H9 (cell line): ENCODE measurements at regions not wholly inside any gene's neighbourhood (a gene's known extent, or its start where the extent isn't known, plus 50 kb on each side); places are given as distances from the start of the nearest gene placed in this dataset.

ENCODE experiments used
- DNase-seq: peaks from one replicate; pipeline ENCODE4 v3.0.0-alpha.2; 2017
- H2AFZ ChIP-seq: one replicate; pipeline ENCODE4 v1.6.1; 2013; ENCODE audit warnings: mild to moderate bottlenecking, low read length, control low read depth, moderate library complexity
- H2AK5ac ChIP-seq: 2 replicates; pipeline ENCODE4 v1.6.1; 2013; ENCODE audit warnings: low read length, control low read depth, mixed read lengths; ENCODE audit not compliant: insufficient read length
- H2BK120ac ChIP-seq: one replicate; pipeline ENCODE4 v1.6.1; 2013; ENCODE audit warnings: low read depth, mild to moderate bottlenecking, low read length, control low read depth, inconsistent platforms; ENCODE audit not compliant: poor library complexity, severe bottlenecking
- H2BK12ac ChIP-seq: 2 replicates; pipeline ENCODE4 v1.6.1; 2013; ENCODE audit warnings: low read length, control low read depth, mixed read lengths, low read depth; ENCODE audit not compliant: insufficient read length
- H2BK15ac ChIP-seq: 2 replicates; pipeline ENCODE4 v1.6.1; 2013; ENCODE audit warnings: low read depth, low read length, control low read depth
- H2BK20ac ChIP-seq: one replicate; pipeline ENCODE4 v1.6.1; 2013; ENCODE audit warnings: low read depth, mild to moderate bottlenecking, low read length, control low read depth, inconsistent platforms; ENCODE audit not compliant: poor library complexity, severe bottlenecking
- H2BK5ac ChIP-seq: 2 replicates; pipeline ENCODE4 v1.6.1; 2013; ENCODE audit warnings: low read length, control low read depth, mixed read lengths; ENCODE audit not compliant: insufficient read length
- H3K14ac ChIP-seq: 2 replicates; pipeline ENCODE4 v1.6.1; 2013; ENCODE audit warnings: low read length, control low read depth; ENCODE audit not compliant: insufficient read depth
- H3K18ac ChIP-seq: 2 replicates; pipeline ENCODE4 v1.6.1; 2013; ENCODE audit warnings: low read depth, mild to moderate bottlenecking, mixed read lengths, low read length, control low read depth; ENCODE audit not compliant: insufficient read length
- H3K23ac ChIP-seq: 2 replicates; pipeline ENCODE4 v1.6.1; 2013; ENCODE audit warnings: low read length, control low read depth, mixed read lengths, low read depth; ENCODE audit not compliant: insufficient read length
- H3K23me2 ChIP-seq: 2 replicates; pipeline ENCODE4 v1.6.1; 2013; ENCODE audit warnings: low read depth, mild to moderate bottlenecking, mixed read lengths, low read length, control low read depth; ENCODE audit not compliant: insufficient read length, poor library complexity, severe bottlenecking
- H3K27ac ChIP-seq: 2 replicates; pipeline ENCODE4 v1.5.1; 2013; ENCODE audit warnings: low read length, control low read depth, mixed read lengths, low read depth; ENCODE audit not compliant: insufficient read length
- H3K27me3 ChIP-seq: 2 replicates; pipeline ENCODE4 v1.6.1; 2013; ENCODE audit warnings: low read length, control low read depth, inconsistent platforms; ENCODE audit not compliant: insufficient read depth
- H3K4ac ChIP-seq: 2 replicates; pipeline ENCODE4 v1.6.1; 2013; ENCODE audit warnings: low read depth, mild to moderate bottlenecking, control low read depth, inconsistent platforms, low read length, moderate library complexity
- H3K4me1 ChIP-seq: 2 replicates; pipeline ENCODE4 v1.6.1; 2013; ENCODE audit warnings: low read length, control low read depth, inconsistent platforms; ENCODE audit not compliant: insufficient read depth
- H3K4me2 ChIP-seq: 2 replicates; pipeline ENCODE4 v1.6.1; 2013; ENCODE audit warnings: low read length, control low read depth, mixed read lengths; ENCODE audit not compliant: insufficient read length, insufficient read depth
- H3K56ac ChIP-seq: 2 replicates; pipeline ENCODE4 v1.6.1; 2013; ENCODE audit warnings: low read depth, mild to moderate bottlenecking, mixed read lengths, low read length, control low read depth; ENCODE audit not compliant: insufficient read length
- H3K79me1 ChIP-seq: 2 replicates; pipeline ENCODE4 v1.6.1; 2013; ENCODE audit warnings: low read depth, mild to moderate bottlenecking, moderate library complexity, low read length, control low read depth, inconsistent platforms; ENCODE audit not compliant: insufficient read depth, poor library complexity, severe bottlenecking
- H3K79me2 ChIP-seq: 2 replicates; pipeline ENCODE4 v1.6.1; 2013; ENCODE audit warnings: low read length, control low read depth, inconsistent platforms; ENCODE audit not compliant: insufficient read depth
- H3K9ac ChIP-seq: 2 replicates; pipeline ENCODE4 v1.6.1; 2013; ENCODE audit warnings: low read length, control low read depth, mixed read lengths; ENCODE audit not compliant: insufficient read length; ENCODE audit errors: extremely low read depth
- H3K9me3 ChIP-seq: one replicate; pipeline ENCODE4 v1.6.1; 2013; ENCODE audit warnings: low read depth, low read length, inconsistent platforms; ENCODE audit not compliant: control insufficient read depth
- H3T11ph ChIP-seq: one replicate; pipeline ENCODE4 v1.6.1; 2013; ENCODE audit warnings: mild to moderate bottlenecking, low read length, control low read depth, inconsistent platforms
- H4K20me1 ChIP-seq: one replicate; pipeline ENCODE4 v1.6.1; 2013; ENCODE audit not compliant: control insufficient read depth, insufficient read length, insufficient read depth
- H4K5ac ChIP-seq: 2 replicates; pipeline ENCODE4 v1.6.1; 2013; ENCODE audit warnings: low read depth, mild to moderate bottlenecking, mixed read lengths, low read length, control low read depth; ENCODE audit not compliant: insufficient read length
- H4K8ac ChIP-seq: replicated peaks from 2 replicates; pipeline ENCODE4 v1.6.1; 2013; ENCODE audit warnings: low read length, control low read depth, mixed read lengths, low read depth; ENCODE audit not compliant: insufficient read length
- H4K91ac ChIP-seq: 2 replicates; pipeline ENCODE4 v1.6.1; 2013; ENCODE audit warnings: low read depth, mild to moderate bottlenecking, moderate library complexity, mixed read lengths, low read length, control low read depth; ENCODE audit not compliant: insufficient read length
- H3K27ac Mint-ChIP-seq, 3 experiments: 2 replicates in 2 of 3; 3 replicates in 1 of 3; pipeline ENCODE4 v1.8.0; 2020 to 2021; ENCODE audit warnings: mixed read lengths in 3 of 3, mild to moderate bottlenecking in 1 of 3, moderate library complexity in 1 of 3
- H3K27me3 Mint-ChIP-seq: 2 replicates; pipeline ENCODE4 v1.8.0; 2021; ENCODE audit warnings: low read depth, mild to moderate bottlenecking, moderate library complexity, mixed read lengths
- H3K36me3 Mint-ChIP-seq, 3 experiments: 2 replicates in 2 of 3; 3 replicates in 1 of 3; pipeline ENCODE4 v1.8.0; 2020 to 2021; ENCODE audit warnings: low read depth in 3 of 3, mixed read lengths in 3 of 3; ENCODE audit not compliant: insufficient read depth in 1 of 3
- H3K4me1 Mint-ChIP-seq, 2 experiments: 2 replicates each; pipeline ENCODE4 v1.8.0; 2020; ENCODE audit warnings: mixed read lengths in 2 of 2
- H3K4me3 Mint-ChIP-seq, 2 experiments: 2 replicates in 1 of 2; 3 replicates in 1 of 2; pipeline ENCODE4 v1.8.0; 2020 to 2021; ENCODE audit warnings: mild to moderate bottlenecking in 2 of 2, mixed read lengths in 2 of 2, moderate library complexity in 1 of 2
- H3K9me3 Mint-ChIP-seq, 2 experiments: 2 replicates in 1 of 2; 3 replicates in 1 of 2; pipeline ENCODE4 v1.8.0; 2020; ENCODE audit warnings: mild to moderate bottlenecking in 2 of 2, mixed read lengths in 2 of 2, moderate library complexity in 1 of 2
- CTCF ChIP-seq: fragments of 200-600 bp; sonication (generic); conservative IDR thresholded peaks from 3 replicates; pipeline ENCODE4 v1.8.0; 2021; ENCODE audit warnings: antibody characterized with exemption, mild to moderate bottlenecking
- WGBS: extraction: QIAGEN DNeasy Blood & Tissue Kit; methylation state at CpG from one replicate; pipeline ENCODE4 v1.1.7; 2013; ENCODE audit warnings: missing lambda C conversion rate, low lambda C conversion rate, mixed read lengths; ENCODE audit not compliant: insufficient read length; ENCODE audit errors: extremely low coverage; 5-methylcytosine and 5-hydroxymethylcytosine counted together

DNA sequence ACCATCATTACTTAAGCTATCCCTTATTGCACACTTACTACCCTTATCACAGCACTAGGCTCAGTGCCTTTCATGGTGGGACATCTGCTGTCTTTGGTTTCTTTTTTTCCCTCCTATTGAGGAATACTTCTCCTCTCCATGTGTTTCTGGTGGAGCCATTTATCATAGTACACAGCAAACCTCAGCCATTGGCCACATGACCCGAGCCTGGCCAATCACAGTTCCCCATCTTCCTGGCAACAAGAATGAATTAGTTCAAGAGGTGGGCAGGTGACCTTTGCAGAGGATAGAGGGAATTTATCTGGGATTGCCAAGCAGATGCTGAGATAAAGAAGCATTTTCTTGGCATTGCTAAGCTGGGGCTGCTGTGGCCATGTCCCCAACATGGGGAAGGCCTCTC, 101.1 kb upstream of the ZNF618 start:
- Histone ChIP-seq H2BK120ac (no peak overlapping the region), H2BK15ac (no peak overlapping the region), H3K9ac (no peak overlapping the region), H3K79me2 (no peaks in the 10 kb centered on the region), H3K27me3 (no peaks in the 10 kb centered on the region), H3K4me2 (no peak overlapping the region), H3K23ac (no peak overlapping the region), H2AK5ac (no peak overlapping the region), H2BK12ac (no peak overlapping the region), H3T11ph (no peak overlapping the region), H3K14ac (no peak overlapping the region), H3K4ac (no peak overlapping the region), H4K5ac (no peak overlapping the region), H3K79me1 (no peaks in the 10 kb centered on the region), H2BK20ac (no peak overlapping the region), H3K18ac (no peak overlapping the region), H4K91ac (no peak overlapping the region), H2BK5ac (no peak overlapping the region), H3K23me2 (no peaks in the 10 kb centered on the region), H4K8ac (no peak overlapping the region), H3K9me3 (no peaks in the 10 kb centered on the region), H3K27ac (no peak overlapping the region), H4K20me1 (no peaks in the 10 kb centered on the region), H2AFZ (no peak overlapping the region), H3K56ac (no peak overlapping the region), H3K4me1 (no peaks in the 10 kb centered on the region)
- Mint-ChIP-seq H3K27ac (no peak overlapping the region), H3K27me3 (peaks cover 28% of the 10 kb centered on the region), H3K4me1 (no peaks in the 10 kb centered on the region), H3K9me3 (no peaks in the 10 kb centered on the region), H3K36me3 (no peaks in the 10 kb centered on the region), H3K4me3 (no peak overlapping the region)
- DNase-seq, result no peak
- WGBS, result no CpG with 5 or more reads among the region's 1 CpG
- no peak for TF ChIP-seq CTCF
